ENCODE measurements at regions not wholly inside any gene's neighbourhood (a gene's known extent, or its start where the extent isn't known, plus 50 kb on each side); places are given as distances from the start of the nearest gene placed in this dataset.

- Histone ChIP-seq H3K36me3 (ENCODE audit: control insufficient read depth in 1 of 2, insufficient read depth in 2 of 2, low read length in 2 of 2) (no peaks in the 10 kb centered on the region), H2AFZ (ENCODE audit: low read depth, low read length, poor library complexity, severe bottlenecking) (no peak overlapping the region), H3K9ac (ENCODE audit: low read length) (no peak overlapping the region), H3K4me2 (ENCODE audit: low read length) (no peak overlapping the region), H4K20me1 (ENCODE audit: insufficient read depth) (no peaks in the 10 kb centered on the region), H3K27me3 (ENCODE audit: insufficient read depth, low read length) (no peaks in the 10 kb centered on the region), H3K4me1 (ENCODE audit: control insufficient read depth in 1 of 2, insufficient read depth in 2 of 2, low read length in 2 of 2) (no peaks in the 10 kb centered on the region), H3K27ac (ENCODE audit: low read depth, low read length) (no peak overlapping the region), H3K9me3 (ENCODE audit: control insufficient read depth in 1 of 2, insufficient read depth in 1 of 2, low read depth in 1 of 2, low read length in 2 of 2) (no peaks in the 10 kb centered on the region), H3K9me2 (ENCODE audit: insufficient read depth) (no peaks in the 10 kb centered on the region; the same call in 1 of the 2 replicates), H3K4me3 (replicated peaks in 1 of 2; ENCODE audit: low read depth in 1 of 2, low read length in 2 of 2) (no peak overlapping the region), H3K79me2 (ENCODE audit: insufficient read depth, low read length) (no peaks in the 10 kb centered on the region)
- RAD21 ChIA-PET (ENCODE audit: low non-redundant PET in 1 of 2, low total read pairs in 2 of 2, uncharacterized antibody in 2 of 2, unreplicated experiment in 2 of 2), result no interaction called here
- ATAC-seq (no peak), DNase-seq (ENCODE audit: low read depth, low spot score) (no peak)
- TF ChIP-seq REST (IDR thresholded peaks at IDR 0.05; ENCODE audit: low read depth), result no peak
- no peak for TF ChIP-seq SRF (IDR thresholded peaks at IDR 0.05; ENCODE audit: low read depth)
- no peak for TF ChIP-seq CBX3 (IDR thresholded peaks at IDR 0.05; ENCODE audit: low read depth)
- intact Hi-C loops (cut with micrococcal nuclease), result no loop called here
- CTCF ChIA-PET, result no interaction called here
- BruUV-seq (replicated peaks), result no TSS peak
- POLR2A ChIA-PET, result no interaction called here
Measured at GRCh38 chr3:163019260-163019659, 1522.7 kb downstream of the OTOL1 start.

GRCh38 chr3:163033652-163034051, 1537.0 kb downstream of the OTOL1 start:
- RAD21 ChIA-PET (ENCODE audit: low non-redundant PET in 1 of 2, low total read pairs in 2 of 2, uncharacterized antibody in 2 of 2, unreplicated experiment in 2 of 2), result no interaction called here
- ATAC-seq, result no peak
- Histone ChIP-seq H3K9me3 (ENCODE audit: control insufficient read depth in 1 of 2, insufficient read depth in 1 of 2, low read depth in 1 of 2, low read length in 2 of 2) (no peaks in the 10 kb centered on the region), H3K79me2 (ENCODE audit: insufficient read depth, low read length) (no peaks in the 10 kb centered on the region), H3K4me3 (replicated peaks in 1 of 2; ENCODE audit: low read depth in 1 of 2, low read length in 2 of 2) (no peak overlapping the region), H3K4me2 (ENCODE audit: low read length) (no peak overlapping the region), H3K4me1 (ENCODE audit: control insufficient read depth in 1 of 2, insufficient read depth in 2 of 2, low read length in 2 of 2) (no peaks in the 10 kb centered on the region), H2AFZ (ENCODE audit: low read depth, low read length, poor library complexity, severe bottlenecking) (no peak overlapping the region), H3K27ac (ENCODE audit: low read depth, low read length) (no peak overlapping the region), H4K20me1 (ENCODE audit: insufficient read depth) (no peaks in the 10 kb centered on the region; the same call in 1 of the 2 replicates), H3K9ac (ENCODE audit: low read length) (no peak overlapping the region), H3K27me3 (ENCODE audit: insufficient read depth, low read length) (no peaks in the 10 kb centered on the region), H3K36me3 (ENCODE audit: control insufficient read depth in 1 of 2, insufficient read depth in 2 of 2, low read length in 2 of 2) (no peaks in the 10 kb centered on the region), H3K9me2 (ENCODE audit: insufficient read depth) (no peaks in the 10 kb centered on the region)
- no TSS peak for BruUV-seq (replicated peaks)
- intact Hi-C loops (cut with micrococcal nuclease), result no loop called here
- CTCF ChIA-PET, result no interaction called here
- DNase-seq (ENCODE audit: low read depth, low spot score), result no peak
- TF ChIP-seq EZH2phosphoT487 (IDR thresholded peaks at IDR 0.05; ENCODE audit: borderline replicate concordance) (no peak), ELF1 (IDR thresholded peaks at IDR 0.05; ENCODE audit: borderline replicate concordance, low read depth) (no peak), MAX (IDR thresholded peaks at IDR 0.05) (no peak), REST (IDR thresholded peaks at IDR 0.05; ENCODE audit: low read depth) (no peak), SP1 (IDR thresholded peaks at IDR 0.05; ENCODE audit: low read depth) (no peak), CTCF (IDR thresholded peaks at IDR 0.05 in 2 of 3, conservative IDR thresholded peaks at IDR 0.05 in 1 of 3; ENCODE audit: borderline replicate concordance in 1 of 3, insufficient read depth in 1 of 3, low read depth in 2 of 3, low read length in 2 of 3) (no peak), ZFX (IDR thresholded peaks at IDR 0.05) (no peak), TCF7L2 (IDR thresholded peaks at IDR 0.05; ENCODE audit: borderline replicate concordance, extremely low read depth, insufficient read depth, insufficient read length) (no peak), ATF3 (IDR thresholded peaks at IDR 0.05) (no peak)
- POLR2A ChIA-PET, result no interaction called here

Measured in HCT116 (cell line).